ENCODE measurements at regions not wholly inside any gene's neighbourhood (a gene's known extent, or its start where the extent isn't known, plus 50 kb on each side); places are given as distances from the start of the nearest gene placed in this dataset.

DNA sequence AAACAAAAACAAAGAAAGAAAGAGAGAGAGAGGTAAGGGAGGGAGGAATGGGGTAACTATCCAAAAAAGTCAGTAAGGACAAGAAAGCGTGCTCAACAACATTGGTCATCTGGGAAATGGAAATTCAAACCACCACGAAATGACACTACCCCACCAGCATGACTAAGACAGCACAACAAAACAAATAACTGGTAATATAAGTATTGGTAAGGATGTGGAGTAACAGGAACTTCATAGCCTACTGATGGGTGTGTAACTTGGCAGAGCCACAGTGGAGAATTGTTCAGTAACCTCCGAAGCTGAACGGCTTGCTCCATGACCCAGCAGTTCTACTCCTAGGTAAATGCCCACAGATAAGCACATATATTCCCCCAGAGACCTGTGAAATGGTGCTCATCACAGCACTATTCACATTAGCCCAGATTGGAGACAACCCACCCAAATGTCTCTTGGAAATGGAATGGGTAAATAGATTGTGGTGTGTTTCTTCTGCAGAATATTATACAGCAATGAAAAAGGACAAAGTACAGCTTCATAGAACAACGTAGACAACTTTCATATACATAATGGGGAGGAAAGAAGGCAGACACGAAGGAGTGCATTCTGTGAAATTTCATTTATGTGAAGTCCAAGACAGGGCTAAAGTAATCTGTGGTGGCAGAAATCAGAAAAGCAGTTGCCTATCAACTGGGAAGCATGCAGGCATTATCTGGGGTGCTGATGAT lies 95.5 kb upstream of the ATP6AP2 start:
- DNase-seq (ENCODE audit: low spot score) = no peak

DNA sequence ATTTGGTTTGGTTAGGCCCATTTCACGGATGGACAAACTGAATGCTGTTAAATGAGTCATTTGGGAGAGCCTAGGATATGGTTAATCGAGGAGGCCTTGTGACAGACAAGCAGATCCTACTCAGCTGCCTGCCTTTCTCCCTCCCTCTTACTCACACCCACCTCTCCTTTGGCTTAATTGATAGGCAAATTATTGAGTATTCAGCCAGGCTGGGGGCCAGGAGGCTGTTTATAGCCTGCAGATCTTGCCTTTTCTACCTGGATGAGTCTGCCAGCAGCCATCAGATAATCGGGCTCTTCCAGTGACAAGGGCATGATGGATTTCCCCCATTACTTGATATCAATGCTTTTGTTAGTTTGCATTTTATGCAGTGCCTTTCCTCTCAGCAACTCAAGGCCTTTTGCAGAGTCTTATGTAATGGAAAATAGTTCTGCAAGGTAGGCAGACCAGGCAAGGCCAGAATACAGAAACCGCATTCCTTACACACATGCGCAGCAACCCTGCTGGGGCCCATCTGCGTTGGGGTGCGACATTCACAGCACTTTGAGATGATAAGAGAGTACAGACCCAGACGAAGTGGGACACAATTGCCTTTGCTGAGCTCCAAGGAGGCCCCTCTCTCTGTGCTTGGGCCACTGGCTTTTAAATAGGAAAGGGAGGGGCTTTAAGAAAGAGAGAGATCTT lies 96.2 kb upstream of the ATP6AP2 start:
- no peak for DNase-seq (ENCODE audit: low spot score)

- no peak for DNase-seq (ENCODE audit: low spot score)
Measured at GRCh38 chrX:40483502-40483901, 97.3 kb upstream of the ATP6AP2 start.

GRCh38 chrX:40479777-40480318 lies 100.9 kb upstream of the ATP6AP2 start:
- DNase-seq (ENCODE audit: low spot score) = peak; percentile 58

DNA sequence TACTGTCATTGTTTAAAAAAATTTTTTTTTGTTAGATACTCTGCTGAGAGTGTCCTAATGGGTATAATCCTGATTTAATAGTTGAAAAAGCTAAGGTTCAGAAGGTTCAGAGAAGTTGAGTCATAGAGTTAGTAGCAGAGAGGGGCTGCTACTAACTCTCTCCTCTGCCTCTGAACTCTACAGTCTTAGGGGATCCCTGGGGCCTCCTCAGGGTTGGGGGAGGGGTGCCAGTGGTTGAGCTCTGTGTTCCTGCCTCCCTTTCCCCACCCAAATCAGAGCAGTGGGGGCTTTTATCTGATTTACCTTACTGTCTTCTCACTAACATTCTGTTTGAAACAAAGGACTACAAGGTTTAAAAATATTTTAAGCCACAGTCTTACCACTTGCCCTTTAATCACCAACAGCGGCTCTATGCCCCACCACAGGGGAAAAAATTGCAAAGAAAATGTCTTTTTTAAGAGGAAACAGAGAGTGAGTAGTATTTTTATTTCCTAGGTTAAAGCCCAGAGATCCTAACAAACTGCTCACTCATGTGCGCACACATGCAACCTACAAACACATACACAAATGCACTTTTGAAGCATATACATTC lies 102.2 kb upstream of the ATP6AP2 start:
- DNase-seq (ENCODE audit: low spot score) = no peak

GRCh38 chrX:40476958-40477357 lies 103.8 kb upstream of the ATP6AP2 start:
- no peak for DNase-seq (ENCODE audit: low spot score)

DNA sequence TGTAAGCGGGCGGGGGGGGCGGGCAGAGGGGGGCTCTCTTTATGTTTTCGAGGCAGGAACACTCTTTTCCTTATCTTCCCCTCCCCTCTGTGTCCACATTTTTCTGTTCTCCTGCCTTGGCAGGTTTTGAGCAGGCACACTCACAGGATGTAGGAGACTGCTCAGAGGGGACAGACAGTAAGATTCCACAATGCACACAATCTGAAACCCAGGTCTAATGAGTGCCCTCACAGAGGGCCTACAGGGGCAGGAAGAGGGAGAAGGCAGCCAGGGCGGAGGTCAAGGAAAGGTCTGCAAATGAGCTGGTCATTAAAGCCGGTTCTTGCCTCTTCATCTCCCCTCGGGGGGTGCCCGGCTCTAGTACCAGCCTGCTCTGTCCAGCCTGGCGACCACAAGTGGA lies 106.1 kb upstream of the ATP6AP2 start:
- DNase-seq (ENCODE audit: low spot score) = no peak

DNA sequence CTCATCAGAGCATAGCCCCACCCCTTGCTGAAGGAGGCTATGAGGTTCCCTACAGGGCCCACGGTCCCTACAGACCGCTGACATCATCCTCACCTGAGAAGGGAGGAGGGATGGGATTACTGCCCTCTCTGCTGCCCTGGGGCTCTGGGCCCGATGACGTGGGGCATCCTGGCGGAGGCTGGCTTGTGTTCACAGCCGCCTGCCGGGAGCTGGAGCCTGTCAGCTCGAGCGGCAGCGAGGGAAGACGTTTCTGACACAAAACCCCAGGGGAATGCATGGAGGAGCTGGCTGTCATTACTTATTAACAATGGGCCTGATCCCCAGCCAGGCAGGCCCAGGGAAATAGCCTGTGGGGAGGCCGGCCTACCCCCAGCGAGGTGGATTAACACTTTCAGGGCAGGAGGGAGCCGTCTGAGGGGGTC lies 106.6 kb upstream of the ATP6AP2 start:
- no peak for DNase-seq (ENCODE audit: low spot score)

- no peak for DNase-seq (ENCODE audit: low spot score)
Measured at GRCh38 chrX:40473460-40474204, 107.1 kb upstream of the ATP6AP2 start.

DNA sequence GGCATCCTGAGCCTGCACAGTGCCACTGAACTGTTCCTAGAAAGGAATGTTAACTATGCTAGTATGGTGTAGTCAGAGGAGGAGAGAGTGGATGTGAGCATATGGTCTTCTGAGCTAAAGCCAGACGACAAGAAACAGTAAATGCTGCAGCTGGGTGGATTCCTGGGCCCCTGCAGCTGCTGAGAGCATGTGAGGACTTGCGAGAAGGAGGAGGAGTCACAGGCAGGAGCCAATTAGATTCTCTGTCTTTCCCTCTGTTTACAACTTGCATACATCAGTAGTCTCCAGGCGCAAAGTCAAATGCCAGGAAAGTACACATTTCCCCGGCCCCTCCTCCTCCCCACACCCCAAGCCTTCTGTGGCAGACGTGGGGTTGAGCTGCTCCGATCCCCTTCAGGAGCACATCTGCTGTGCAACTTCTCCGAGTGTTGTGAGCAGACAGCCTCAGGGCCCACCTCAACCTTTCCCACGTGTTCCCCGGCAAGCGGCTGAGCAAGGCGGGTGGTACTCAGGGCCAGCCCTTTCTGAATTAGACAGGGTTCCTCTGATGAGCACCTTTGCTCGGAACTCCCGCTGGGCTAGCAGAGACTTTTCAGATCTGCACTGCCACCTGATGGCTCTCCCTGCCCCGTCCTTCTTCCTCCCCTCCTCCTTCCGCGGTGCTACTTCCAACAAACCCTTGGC lies 108.7 kb upstream of the ATP6AP2 start:
- no peak for DNase-seq (ENCODE audit: low spot score)

GRCh38 chrX:40470830-40471429 lies 109.8 kb upstream of the ATP6AP2 start:
- no peak for DNase-seq (ENCODE audit: low spot score)

DNA sequence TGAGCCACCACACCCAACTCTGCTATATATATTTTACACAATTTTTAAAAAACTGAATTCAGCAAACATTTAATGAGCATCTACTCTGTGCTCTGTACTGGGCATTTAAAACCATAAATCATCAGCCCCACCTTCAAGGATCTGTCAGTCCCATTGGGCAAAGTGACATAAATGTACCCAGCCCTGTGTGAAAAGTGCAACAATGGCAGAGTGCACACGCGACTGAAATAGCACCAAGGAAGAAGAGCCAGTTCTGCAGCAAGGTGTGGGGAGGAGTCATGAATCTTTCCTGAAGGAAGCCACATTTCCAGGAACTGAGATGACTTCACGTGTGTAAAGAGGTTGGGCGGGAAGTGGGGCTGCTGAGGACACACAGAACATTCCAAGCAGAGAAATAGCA lies 111.5 kb upstream of the ATP6AP2 start:
- no peak for DNase-seq (ENCODE audit: low spot score)

DNA sequence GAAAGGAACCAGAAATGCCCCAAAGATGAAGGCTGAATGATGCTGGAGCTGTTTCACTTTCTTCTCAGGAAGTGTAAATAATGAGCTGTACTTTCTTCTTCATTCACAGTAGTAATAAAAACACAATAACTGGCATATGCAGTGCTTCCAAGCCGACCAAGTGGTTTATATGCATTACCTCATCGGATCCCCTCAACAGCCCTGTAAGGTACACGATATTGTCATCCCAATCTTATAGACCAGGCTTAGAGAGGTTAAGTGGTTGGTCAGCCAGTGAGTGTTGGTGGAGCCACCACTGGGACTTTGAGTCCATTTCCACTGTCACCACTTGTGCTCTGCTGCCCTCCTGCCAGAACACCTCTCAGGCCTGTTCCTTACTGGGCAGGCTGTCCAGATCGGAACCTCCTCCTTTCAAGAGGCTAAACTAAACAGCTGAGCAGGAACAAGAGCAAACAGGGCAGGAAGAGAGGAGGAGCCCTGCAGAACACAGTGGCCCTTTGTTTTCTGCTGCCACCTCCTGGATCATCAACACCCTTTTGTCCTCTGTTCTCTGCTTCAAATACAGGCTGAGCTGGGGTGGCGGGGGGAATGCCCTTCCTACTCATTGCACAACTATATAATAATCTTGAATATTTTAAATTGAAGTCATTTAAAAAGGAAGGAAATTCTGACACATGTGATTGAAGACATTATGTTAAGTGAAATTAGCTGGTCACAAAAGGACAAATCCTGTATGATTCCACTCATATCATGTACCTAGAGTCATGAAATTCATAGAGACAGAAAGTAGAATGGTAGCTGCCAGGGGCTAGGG lies 112.5 kb upstream of the ATP6AP2 start:
- DNase-seq (ENCODE audit: low spot score) = peak; percentile 44

DNA sequence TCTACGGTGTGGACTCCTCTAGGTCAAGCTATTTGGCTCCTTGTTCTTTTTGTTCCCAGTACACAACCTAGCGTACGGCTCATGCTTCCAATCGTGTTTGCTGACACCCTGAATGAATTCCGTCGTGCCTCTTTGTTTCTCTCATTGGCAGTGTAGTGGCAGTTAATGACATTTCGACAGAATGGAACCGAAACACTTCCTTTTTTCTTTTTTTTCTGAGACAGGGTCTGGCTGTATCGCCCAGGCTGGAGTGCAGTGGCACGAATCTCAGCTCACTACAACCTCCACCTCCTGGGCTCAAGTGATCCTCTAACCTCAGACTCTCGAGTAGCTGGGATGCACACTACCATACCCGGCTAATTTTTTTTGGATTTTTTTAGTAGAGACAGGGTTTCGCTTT lies 113.3 kb upstream of the ATP6AP2 start:
- DNase-seq (ENCODE audit: low spot score) = no peak

- DNase-seq (ENCODE audit: low spot score) = no peak
Measured at GRCh38 chrX:40465735-40466551, 114.8 kb upstream of the ATP6AP2 start.

DNA sequence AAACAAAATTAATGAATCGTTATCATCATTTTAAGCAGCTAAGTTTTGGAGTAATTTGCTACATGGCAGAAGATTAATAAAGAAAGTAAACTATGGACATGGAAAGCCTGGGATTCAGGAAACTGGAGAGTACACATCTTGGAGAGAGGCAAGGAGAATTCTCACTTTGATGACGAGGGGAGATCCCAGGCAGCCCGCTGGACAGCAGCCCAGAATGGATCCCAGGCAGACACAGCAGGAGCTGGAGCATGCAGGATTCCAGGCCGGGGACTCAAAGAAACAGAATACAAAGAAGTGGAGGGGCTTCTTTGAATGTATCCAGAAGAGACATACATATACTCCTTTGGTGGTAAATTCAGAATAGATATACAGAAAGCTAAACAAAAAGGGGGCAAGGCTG lies 118.0 kb upstream of the ATP6AP2 start:
- DNase-seq (ENCODE audit: low spot score) = no peak

- DNase-seq (ENCODE audit: low spot score) = no peak
Measured at GRCh38 chrX:40460926-40461325, 119.8 kb upstream of the ATP6AP2 start.

GRCh38 chrX:40459571-40460158 lies 121.1 kb upstream of the ATP6AP2 start:
- DNase-seq (ENCODE audit: low spot score) = no peak

- no peak for DNase-seq (ENCODE audit: low spot score)
Measured at GRCh38 chrX:40457406-40457805, 123.4 kb upstream of the ATP6AP2 start.

All from RKO (cell line).